GM23248 (cell line): ENCODE measurements at regions not wholly inside any gene's neighbourhood (a gene's known extent, or its start where the extent isn't known, plus 50 kb on each side); places are given as distances from the start of the nearest gene placed in this dataset.

Source experiments
- EZH2 ChIP-seq: fragments of 200-600 bp; sonication (generic); IDR thresholded peaks from 2 replicates; pipeline ENCODE4 v1.6.1; 2018; ENCODE audit warnings: antibody characterized with exemption, mild to moderate bottlenecking; ENCODE audit not compliant: insufficient read depth, poor library complexity, severe bottlenecking
- EZH2phosphoT487 ChIP-seq: fragments of 200-600 bp; sonication (generic); IDR thresholded peaks from 2 replicates; pipeline ENCODE4 v1.6.1; 2018; ENCODE audit warnings: antibody characterized with exemption, moderate library complexity, mild to moderate bottlenecking, low read depth; ENCODE audit not compliant: insufficient read depth

GRCh38 chr11:128236506-128237498 lies 350.6 kb downstream of the ETS1 start:
- no peak for TF ChIP-seq EZH2
- no peak for TF ChIP-seq EZH2phosphoT487
